ENCODE measurements at regions not wholly inside any gene's neighbourhood (a gene's known extent, or its start where the extent isn't known, plus 50 kb on each side); places are given as distances from the start of the nearest gene placed in this dataset.
"Not testable (repeated sequence)": the region's sequence is repeated elsewhere in the genome, so short reads cannot be mapped to it uniquely, and the experiment has no call there.

DNA sequence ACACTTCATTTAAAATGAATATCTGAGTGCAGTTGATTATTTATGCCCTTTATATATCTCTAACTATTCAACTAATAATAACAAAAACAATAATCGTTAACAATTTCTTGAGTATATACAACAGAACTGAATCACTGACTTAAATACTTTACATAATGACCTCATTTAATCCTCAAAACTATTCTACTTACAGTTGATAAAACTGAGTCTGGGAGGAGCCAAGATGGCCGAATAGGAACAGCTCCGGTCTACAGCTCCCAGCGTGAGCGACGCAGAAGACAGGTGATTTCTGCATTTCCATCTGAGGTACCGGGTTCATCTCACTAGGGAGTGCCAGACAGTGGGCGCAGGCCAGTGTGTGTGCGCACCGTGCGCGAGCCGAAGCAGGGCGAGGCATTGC lies 163.6 kb downstream of the LRRN1 start:
- H3K27me3 ChIP-seq (ENCODE audit: control insufficient read depth, insufficient read depth, low read length); H3K36me3 ChIP-seq (ENCODE audit: control insufficient read depth, insufficient read depth, low read length); H3K9me3 ChIP-seq (ENCODE audit: control insufficient read depth, low read depth, low read length); DNase-seq; H3K4me1 ChIP-seq (ENCODE audit: control insufficient read depth, insufficient read depth, low read length); H3K4me3 ChIP-seq (ENCODE audit: low read length); H3K27ac ChIP-seq (ENCODE audit: low read length): not testable (repeated sequence)
- 100% methylated on average over 1 of the region's 14 CpGs for WGBS (ENCODE audit: insufficient coverage, low lambda C conversion rate)

DNA sequence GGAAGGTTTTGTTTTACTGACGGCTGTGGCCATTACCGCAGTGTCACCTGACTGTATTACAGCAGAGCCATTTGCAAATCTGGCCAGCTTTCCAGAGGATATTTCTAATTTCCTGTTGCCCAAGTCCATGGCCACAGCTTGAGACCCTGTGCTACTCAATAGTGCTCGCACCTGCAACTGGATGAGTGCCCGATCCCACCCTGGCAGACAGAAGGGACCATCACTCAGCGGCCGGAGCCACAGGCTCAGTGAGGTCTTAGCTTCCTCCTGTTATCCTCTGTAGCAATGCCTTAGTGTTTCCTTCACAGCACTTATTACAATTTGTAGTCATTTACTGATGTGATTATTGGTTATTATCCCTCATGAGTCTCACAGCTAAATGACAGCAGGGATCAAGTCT lies 184.8 kb downstream of the LRRN1 start:
- no CpG with 5 or more reads among the region's 6 CpGs for WGBS (ENCODE audit: insufficient coverage, low lambda C conversion rate)
- H3K9me3 ChIP-seq (ENCODE audit: control insufficient read depth, low read depth, low read length): no peaks in the 10 kb centered on the region
- no peak overlapping the region for H3K27ac ChIP-seq (ENCODE audit: low read length)
- no peak overlapping the region for H3K4me3 ChIP-seq (ENCODE audit: low read length)
- no peak for DNase-seq
- H3K27me3 ChIP-seq (ENCODE audit: control insufficient read depth, insufficient read depth, low read length): no peaks in the 10 kb centered on the region
- H3K4me1 ChIP-seq (ENCODE audit: control insufficient read depth, insufficient read depth, low read length): no peaks in the 10 kb centered on the region
- no peaks in the 10 kb centered on the region for H3K36me3 ChIP-seq (ENCODE audit: control insufficient read depth, insufficient read depth, low read length)

GRCh38 chr3:3991598-3991997 lies 192.4 kb downstream of the LRRN1 start:
- Histone ChIP-seq H3K4me3 (ENCODE audit: low read length) (no peak overlapping the region), H3K4me1 (ENCODE audit: control insufficient read depth, insufficient read depth, low read length) (no peaks in the 10 kb centered on the region), H3K36me3 (ENCODE audit: control insufficient read depth, insufficient read depth, low read length) (no peaks in the 10 kb centered on the region), H3K9me3 (ENCODE audit: control insufficient read depth, low read depth, low read length) (no peaks in the 10 kb centered on the region), H3K27me3 (ENCODE audit: control insufficient read depth, insufficient read depth, low read length) (no peaks in the 10 kb centered on the region), H3K27ac (ENCODE audit: low read length) (no peak overlapping the region)
- 100% methylated on average over 2 of the region's 3 CpGs for WGBS (ENCODE audit: insufficient coverage, low lambda C conversion rate)
- DNase-seq: no peak

- no peak overlapping the region for H3K4me3 ChIP-seq (ENCODE audit: low read length)
- no peaks in the 10 kb centered on the region for H3K36me3 ChIP-seq (ENCODE audit: control insufficient read depth, insufficient read depth, low read length)
- H3K9me3 ChIP-seq (ENCODE audit: control insufficient read depth, low read depth, low read length): no peaks in the 10 kb centered on the region
- no peak overlapping the region for H3K27ac ChIP-seq (ENCODE audit: low read length)
- no peaks in the 10 kb centered on the region for H3K4me1 ChIP-seq (ENCODE audit: control insufficient read depth, insufficient read depth, low read length)
- DNase-seq: no peak
- WGBS (ENCODE audit: insufficient coverage, low lambda C conversion rate): 13% methylated on average over 1 of the region's 5 CpGs
- no peaks in the 10 kb centered on the region for H3K27me3 ChIP-seq (ENCODE audit: control insufficient read depth, insufficient read depth, low read length)
These were observed 193.2 kb downstream of the LRRN1 start for GRCh38 chr3:3992312-3992874.

DNA sequence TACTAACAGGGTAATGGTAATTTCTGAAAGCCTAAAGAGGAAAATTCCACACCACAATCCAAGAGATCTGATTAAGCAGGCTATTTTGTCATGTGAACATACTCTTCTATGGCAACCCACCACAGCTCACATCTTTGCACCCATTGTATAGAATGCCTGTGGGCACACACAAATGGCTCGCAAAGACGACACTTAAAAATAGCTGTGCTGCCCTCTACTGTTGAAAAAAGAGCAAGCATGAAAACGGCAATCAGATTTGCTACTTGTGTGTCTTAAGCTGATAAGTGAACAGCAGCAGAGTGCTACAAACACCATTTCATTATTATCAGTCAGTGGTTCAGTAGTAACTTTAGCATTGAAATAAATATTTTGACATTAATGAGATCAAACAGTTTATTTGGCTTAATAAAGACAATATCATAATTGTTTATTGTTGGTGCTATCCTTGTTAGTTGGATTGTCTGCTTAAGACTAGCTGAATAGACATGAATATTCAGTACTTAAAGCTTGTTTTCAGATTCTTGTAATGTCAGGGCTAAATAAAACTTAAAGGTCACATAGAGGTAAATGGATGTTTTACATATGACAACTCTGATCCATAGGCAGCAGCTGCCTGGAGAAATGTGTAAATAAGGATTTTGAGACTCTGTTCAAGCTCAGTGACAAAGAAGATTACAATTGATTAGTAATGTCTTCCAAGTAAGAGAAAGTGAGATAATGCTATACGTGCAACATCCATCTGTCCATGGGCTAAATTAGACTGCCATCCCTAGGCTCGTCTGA lies 199.1 kb downstream of the LRRN1 start:
- H3K36me3 ChIP-seq (ENCODE audit: control insufficient read depth, insufficient read depth, low read length): no peaks in the 10 kb centered on the region
- peak; percentile 38 to 69 for DNase-seq
- H3K27me3 ChIP-seq (ENCODE audit: control insufficient read depth, insufficient read depth, low read length): no peaks in the 10 kb centered on the region
- H3K9me3 ChIP-seq (ENCODE audit: control insufficient read depth, low read depth, low read length): peaks cover 5% of the 10 kb centered on the region
- H3K27ac ChIP-seq (ENCODE audit: low read length): no peak overlapping the region
- no peaks in the 10 kb centered on the region for H3K4me1 ChIP-seq (ENCODE audit: control insufficient read depth, insufficient read depth, low read length)
- H3K4me3 ChIP-seq (ENCODE audit: low read length): no peak overlapping the region
- WGBS (ENCODE audit: insufficient coverage, low lambda C conversion rate): 0% methylated on average over 1 of the region's 5 CpGs

- DNase-seq; H3K9me3 ChIP-seq (ENCODE audit: control insufficient read depth, low read depth, low read length); H3K4me3 ChIP-seq (ENCODE audit: low read length); H3K4me1 ChIP-seq (ENCODE audit: control insufficient read depth, insufficient read depth, low read length); H3K36me3 ChIP-seq (ENCODE audit: control insufficient read depth, insufficient read depth, low read length); H3K27me3 ChIP-seq (ENCODE audit: control insufficient read depth, insufficient read depth, low read length); H3K27ac ChIP-seq (ENCODE audit: low read length): not testable (repeated sequence)
These were observed 200.1 kb downstream of the LRRN1 start for GRCh38 chr3:3999340-3999739.

DNA sequence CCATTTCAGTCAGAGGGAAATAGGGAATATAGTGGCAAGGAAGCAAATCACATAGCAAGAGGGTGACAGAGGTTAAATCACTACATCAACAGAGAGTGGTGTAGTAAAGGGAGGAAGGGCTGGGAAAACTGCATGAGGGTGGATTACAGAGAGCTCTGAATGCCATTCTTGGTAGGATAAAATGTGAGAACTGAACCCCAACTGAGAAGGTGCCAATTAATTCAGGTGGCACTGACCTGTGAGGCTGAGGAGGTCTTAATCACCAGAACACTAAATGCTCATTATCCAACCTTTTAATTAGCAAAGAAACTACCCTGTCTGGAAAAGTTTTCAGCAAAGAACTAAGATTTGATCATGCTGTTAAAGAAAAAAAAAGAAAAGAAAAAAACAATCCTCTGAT lies 202.7 kb downstream of the LRRN1 start:
- DNase-seq: no peak
- Histone ChIP-seq H3K27ac (ENCODE audit: low read length) (no peak overlapping the region), H3K36me3 (ENCODE audit: control insufficient read depth, insufficient read depth, low read length) (no peaks in the 10 kb centered on the region), H3K4me3 (ENCODE audit: low read length) (no peak overlapping the region), H3K4me1 (ENCODE audit: control insufficient read depth, insufficient read depth, low read length) (peaks cover under 1% of the 10 kb centered on the region), H3K27me3 (ENCODE audit: control insufficient read depth, insufficient read depth, low read length) (no peaks in the 10 kb centered on the region), H3K9me3 (ENCODE audit: control insufficient read depth, low read depth, low read length) (peaks cover 5% of the 10 kb centered on the region)

DNA sequence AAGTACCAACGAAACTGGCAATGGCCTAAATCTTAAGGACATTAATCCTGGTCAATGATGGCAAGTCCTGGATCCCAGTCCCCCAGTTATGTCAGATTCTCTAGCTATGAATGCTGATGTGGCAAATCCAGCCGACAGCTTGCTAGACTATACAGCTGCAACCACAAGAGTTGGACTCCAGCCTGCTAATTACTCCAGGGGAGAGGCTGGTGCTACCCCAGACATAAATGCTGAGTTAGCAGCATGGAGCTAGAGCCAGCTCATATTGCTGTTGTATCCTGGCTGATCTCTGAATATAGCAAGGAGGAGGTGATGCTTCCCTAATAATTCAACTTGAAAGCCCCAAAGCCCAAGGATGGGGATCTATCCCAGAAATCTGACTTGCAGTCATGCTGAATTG lies 207.1 kb downstream of the LRRN1 start:
- no peaks in the 10 kb centered on the region for H3K27me3 ChIP-seq (ENCODE audit: control insufficient read depth, insufficient read depth, low read length)
- peak; percentile 60 to 79 for DNase-seq
- H3K27ac ChIP-seq (ENCODE audit: low read length): no peak overlapping the region
- H3K9me3 ChIP-seq (ENCODE audit: control insufficient read depth, low read depth, low read length): no peaks in the 10 kb centered on the region
- peaks cover 5% of the 10 kb centered on the region for H3K4me1 ChIP-seq (ENCODE audit: control insufficient read depth, insufficient read depth, low read length)
- WGBS (ENCODE audit: insufficient coverage, low lambda C conversion rate): no CpG with 5 or more reads among the region's 2 CpGs
- no peak overlapping the region for H3K4me3 ChIP-seq (ENCODE audit: low read length)
- H3K36me3 ChIP-seq (ENCODE audit: control insufficient read depth, insufficient read depth, low read length): no peaks in the 10 kb centered on the region

GRCh38 chr3:4008205-4008604 lies 209.0 kb downstream of the LRRN1 start:
- H3K27me3 ChIP-seq (ENCODE audit: control insufficient read depth, insufficient read depth, low read length): no peaks in the 10 kb centered on the region
- no CpG with 5 or more reads among the region's 2 CpGs for WGBS (ENCODE audit: insufficient coverage, low lambda C conversion rate)
- no peak for DNase-seq
- H3K4me1 ChIP-seq (ENCODE audit: control insufficient read depth, insufficient read depth, low read length): peaks cover 5% of the 10 kb centered on the region
- H3K27ac ChIP-seq (ENCODE audit: low read length): no peak overlapping the region
- no peaks in the 10 kb centered on the region for H3K9me3 ChIP-seq (ENCODE audit: control insufficient read depth, low read depth, low read length)
- H3K4me3 ChIP-seq (ENCODE audit: low read length): no peak overlapping the region
- H3K36me3 ChIP-seq (ENCODE audit: control insufficient read depth, insufficient read depth, low read length): no peaks in the 10 kb centered on the region

DNA sequence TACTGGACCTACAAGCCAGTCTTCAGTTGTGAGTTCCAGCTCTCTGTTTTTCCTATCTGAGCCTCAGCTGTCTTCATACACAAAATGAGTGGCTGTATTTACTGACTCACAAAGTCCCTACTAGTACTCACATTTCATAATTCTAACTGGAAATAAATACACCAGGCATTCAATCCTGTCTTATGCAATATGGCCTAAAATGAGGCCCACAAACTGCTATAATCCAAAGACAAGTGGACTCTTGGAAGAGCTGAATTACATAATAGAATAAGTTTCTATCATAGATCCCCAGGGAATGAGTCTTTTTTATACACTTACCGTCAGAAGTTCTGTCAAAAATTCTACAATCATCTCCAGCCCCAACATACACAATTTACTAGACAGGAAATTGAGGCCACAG lies 211.9 kb downstream of the LRRN1 start:
- no peak overlapping the region for H3K4me3 ChIP-seq (ENCODE audit: low read length)
- no CpG with 5 or more reads among the region's 1 CpG for WGBS (ENCODE audit: insufficient coverage, low lambda C conversion rate)
- H3K27ac ChIP-seq (ENCODE audit: low read length): no peak overlapping the region
- peaks cover 5% of the 10 kb centered on the region for H3K4me1 ChIP-seq (ENCODE audit: control insufficient read depth, insufficient read depth, low read length)
- no peaks in the 10 kb centered on the region for H3K27me3 ChIP-seq (ENCODE audit: control insufficient read depth, insufficient read depth, low read length)
- DNase-seq: peak in 1 of 2 donors; percentile 4
- no peaks in the 10 kb centered on the region for H3K36me3 ChIP-seq (ENCODE audit: control insufficient read depth, insufficient read depth, low read length)
- H3K9me3 ChIP-seq (ENCODE audit: control insufficient read depth, low read depth, low read length): no peaks in the 10 kb centered on the region

DNA sequence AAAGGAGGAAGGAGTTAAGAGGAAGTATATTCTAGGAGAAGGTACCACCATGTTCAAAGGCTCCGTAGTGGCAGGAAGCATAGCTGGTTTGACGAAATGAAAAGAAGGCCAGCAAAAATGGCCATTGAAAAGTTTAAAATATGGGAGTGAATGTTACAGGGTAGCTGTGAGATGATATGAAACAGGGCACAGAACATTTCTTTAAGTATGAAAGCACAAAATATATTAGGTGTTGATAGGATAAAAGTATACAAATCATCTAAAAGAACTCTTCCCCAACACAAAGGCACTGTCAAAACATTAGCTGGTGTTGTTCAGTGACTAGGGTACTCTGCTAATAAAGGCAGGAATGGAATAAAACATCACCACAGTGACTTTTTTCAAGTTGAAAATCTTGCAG lies 216.2 kb downstream of the LRRN1 start:
- no peak overlapping the region for H3K27ac ChIP-seq (ENCODE audit: low read length)
- H3K4me1 ChIP-seq (ENCODE audit: control insufficient read depth, insufficient read depth, low read length): no peaks in the 10 kb centered on the region
- WGBS (ENCODE audit: insufficient coverage, low lambda C conversion rate): 82% methylated on average over 2 of the region's 2 CpGs
- H3K36me3 ChIP-seq (ENCODE audit: control insufficient read depth, insufficient read depth, low read length): no peaks in the 10 kb centered on the region
- H3K9me3 ChIP-seq (ENCODE audit: control insufficient read depth, low read depth, low read length): no peaks in the 10 kb centered on the region
- H3K27me3 ChIP-seq (ENCODE audit: control insufficient read depth, insufficient read depth, low read length): no peaks in the 10 kb centered on the region
- no peak for DNase-seq
- H3K4me3 ChIP-seq (ENCODE audit: low read length): no peak overlapping the region
